ENCODE measurements at regions not wholly inside any gene's neighbourhood (a gene's known extent, or its start where the extent isn't known, plus 50 kb on each side); places are given as distances from the start of the nearest gene placed in this dataset.

- TF ChIP-seq ZFP41 (tag by site-specific recombination; IDR thresholded peaks at IDR 0.05; ENCODE audit: borderline replicate concordance): no peak
- no peak for TF ChIP-seq GLI2 (tag by site-specific recombination; IDR thresholded peaks at IDR 0.05; ENCODE audit: borderline replicate concordance, low read depth)
- no peak for TF ChIP-seq CTCF (tag by site-specific recombination; IDR thresholded peaks at IDR 0.05)
- no peak for TF ChIP-seq ZNF24 (tag by site-specific recombination; IDR thresholded peaks at IDR 0.05)
- no peak for TF ChIP-seq ZNF830 (tag by site-specific recombination; IDR thresholded peaks at IDR 0.05; ENCODE audit: low read depth)
- no peak for TF ChIP-seq ZSCAN18 (tag by site-specific recombination; IDR thresholded peaks at IDR 0.05)
- no peak for TF ChIP-seq ZNF184 (tag by site-specific recombination; IDR thresholded peaks at IDR 0.05)
- no peak for TF ChIP-seq ZNF121 (tag by site-specific recombination; IDR thresholded peaks at IDR 0.05)
- TF ChIP-seq REST (tag by site-specific recombination; IDR thresholded peaks at IDR 0.05): no peak
- no peak for TF ChIP-seq ZNF544 (tag by site-specific recombination; IDR thresholded peaks at IDR 0.05)
- no peak for TF ChIP-seq ZBTB8A (tag by site-specific recombination; IDR thresholded peaks at IDR 0.05)
Observed at GRCh38 chr19:28523619-28524018, 689.3 kb downstream of the UQCRFS1 start.
